ENCODE measurements at regions not wholly inside any gene's neighbourhood (a gene's known extent, or its start where the extent isn't known, plus 50 kb on each side); places are given as distances from the start of the nearest gene placed in this dataset.

DNA sequence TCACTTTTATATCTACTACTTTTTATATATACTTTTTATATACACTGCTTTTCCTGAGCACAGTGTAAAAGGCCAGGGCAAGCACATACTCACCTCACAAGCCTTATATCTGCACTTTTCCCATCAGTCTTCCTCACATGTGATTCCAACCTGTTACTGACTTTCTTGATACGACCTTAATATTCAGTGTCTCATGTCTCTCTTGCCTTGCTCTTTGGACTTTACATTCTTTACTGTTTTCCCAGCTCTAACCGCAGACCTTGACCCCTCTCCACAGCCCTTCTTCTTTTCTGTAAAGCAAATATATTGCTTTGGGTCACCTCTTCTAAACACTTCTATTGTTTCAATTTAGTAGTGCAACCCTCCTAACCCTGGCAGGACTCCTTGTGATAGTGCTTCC, 353.1 kb upstream of the ANO5 start:
- DNase-seq, result no peak

DNA sequence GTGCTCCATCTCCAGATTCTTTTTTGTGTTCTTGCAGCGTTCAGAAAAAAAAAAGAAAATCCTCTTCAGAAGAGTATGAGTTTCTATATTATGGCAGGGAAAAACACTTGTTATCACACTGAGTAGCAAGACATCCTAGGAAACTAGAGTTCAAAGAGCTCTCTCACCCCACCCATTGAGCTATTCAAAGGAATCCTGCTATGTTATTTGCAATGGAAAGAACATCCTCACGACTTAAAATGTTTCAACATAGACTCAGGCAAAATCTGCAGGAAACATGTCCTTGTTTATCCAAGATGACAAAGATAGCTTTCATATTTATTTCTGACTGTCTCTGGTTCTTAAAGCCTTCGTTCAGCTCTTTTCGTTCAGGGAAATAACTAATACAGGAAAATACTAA, 331.6 kb upstream of the ANO5 start:
- DNase-seq, result no peak

DNA sequence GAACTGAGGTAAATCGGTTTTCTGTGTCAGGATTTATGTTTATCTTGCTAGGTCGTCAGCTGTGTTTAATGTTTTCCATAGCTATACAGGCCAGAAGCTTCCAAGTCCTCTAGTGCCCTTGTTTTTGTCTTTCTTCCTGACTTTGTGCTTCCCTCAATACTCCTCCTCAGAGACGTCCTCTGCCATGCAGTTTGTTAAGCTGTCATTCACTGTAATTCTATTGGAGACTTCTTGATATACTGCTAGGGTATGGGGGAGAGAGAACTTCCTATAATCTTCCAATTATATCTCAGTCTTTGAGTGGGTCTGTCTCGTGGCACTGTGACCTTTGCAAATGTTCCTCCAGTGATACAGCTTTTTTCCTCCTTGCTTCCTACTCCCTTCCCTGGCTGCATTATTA, 327.3 kb upstream of the ANO5 start:
- no peak for DNase-seq

DNA sequence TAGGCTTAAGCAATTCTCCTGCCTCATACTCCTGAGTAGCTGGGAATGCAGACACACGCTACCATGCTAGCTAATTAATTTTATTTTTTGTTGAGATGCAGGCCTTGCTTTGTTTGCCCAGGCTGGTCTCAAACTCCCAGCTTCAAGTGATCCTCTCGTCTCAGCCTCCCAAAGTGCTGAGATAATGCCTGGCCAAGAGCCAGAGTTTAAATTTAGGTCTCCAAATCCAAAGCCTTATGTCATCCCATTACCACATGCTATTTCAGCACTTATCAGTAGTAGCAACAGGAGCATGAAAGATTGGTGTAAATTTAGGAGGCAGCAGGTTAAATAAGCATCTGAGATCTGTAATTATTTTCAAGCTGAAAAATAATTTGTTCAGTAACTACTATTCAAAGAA, 326.1 kb upstream of the ANO5 start:
- no peak for DNase-seq

DNA sequence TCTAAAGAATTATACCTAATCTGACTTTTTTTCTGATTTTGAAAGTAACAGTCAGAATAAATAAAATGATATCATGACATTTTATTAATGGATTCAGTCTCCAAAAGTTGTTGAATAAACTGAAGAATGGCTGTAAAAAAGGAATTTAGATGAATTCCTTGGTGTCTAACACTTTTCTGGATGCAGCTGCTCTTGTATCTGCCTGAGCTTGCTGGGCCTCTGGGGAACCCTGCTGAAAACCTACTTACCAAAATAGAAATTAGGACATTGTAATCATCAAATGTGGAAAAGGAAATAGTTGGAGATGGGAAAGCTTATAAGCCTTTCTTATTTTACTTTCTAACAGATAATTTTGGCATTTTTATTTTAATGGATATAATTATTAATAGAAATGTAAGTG, 315.7 kb upstream of the ANO5 start:
- no peak for DNase-seq

DNA sequence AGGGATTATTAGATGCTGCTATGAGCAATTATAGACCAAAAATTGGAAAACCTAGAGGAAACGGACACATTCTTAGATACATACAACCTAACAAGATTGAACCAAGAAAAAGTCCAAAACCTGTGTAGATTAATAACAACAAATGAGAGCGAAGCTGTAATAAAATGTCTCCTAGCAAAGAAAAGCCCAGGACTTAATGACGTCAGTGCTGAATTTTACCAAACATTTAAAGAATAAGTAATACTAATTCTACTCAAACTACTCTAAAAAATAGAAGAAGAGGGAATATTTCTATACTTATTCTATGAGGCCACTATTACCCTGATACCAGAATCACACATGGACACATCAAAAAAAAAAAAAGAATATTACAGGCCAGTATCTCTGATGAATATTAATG, 309.5 kb upstream of the ANO5 start:
- DNase-seq, result no peak

DNA sequence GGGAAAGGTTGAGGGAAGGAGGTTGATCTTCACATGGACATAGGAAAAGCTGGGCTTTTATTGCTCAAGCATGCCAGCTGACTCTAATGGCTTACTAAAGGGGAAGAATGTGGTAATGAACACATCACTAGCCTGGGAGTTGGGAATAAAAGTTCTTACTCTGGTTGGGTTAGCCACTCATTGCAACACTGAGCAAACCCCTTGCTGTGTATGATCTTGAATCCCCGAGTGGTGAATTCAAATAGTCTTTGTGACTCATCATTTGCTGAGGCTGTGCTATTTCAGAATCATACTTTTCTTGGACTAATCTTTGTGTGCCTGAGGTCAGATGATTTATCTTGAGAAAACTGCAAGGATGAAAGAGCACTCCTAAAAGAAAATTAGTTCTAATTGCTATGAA, 304.1 kb upstream of the ANO5 start:
- DNase-seq, result no peak

DNA sequence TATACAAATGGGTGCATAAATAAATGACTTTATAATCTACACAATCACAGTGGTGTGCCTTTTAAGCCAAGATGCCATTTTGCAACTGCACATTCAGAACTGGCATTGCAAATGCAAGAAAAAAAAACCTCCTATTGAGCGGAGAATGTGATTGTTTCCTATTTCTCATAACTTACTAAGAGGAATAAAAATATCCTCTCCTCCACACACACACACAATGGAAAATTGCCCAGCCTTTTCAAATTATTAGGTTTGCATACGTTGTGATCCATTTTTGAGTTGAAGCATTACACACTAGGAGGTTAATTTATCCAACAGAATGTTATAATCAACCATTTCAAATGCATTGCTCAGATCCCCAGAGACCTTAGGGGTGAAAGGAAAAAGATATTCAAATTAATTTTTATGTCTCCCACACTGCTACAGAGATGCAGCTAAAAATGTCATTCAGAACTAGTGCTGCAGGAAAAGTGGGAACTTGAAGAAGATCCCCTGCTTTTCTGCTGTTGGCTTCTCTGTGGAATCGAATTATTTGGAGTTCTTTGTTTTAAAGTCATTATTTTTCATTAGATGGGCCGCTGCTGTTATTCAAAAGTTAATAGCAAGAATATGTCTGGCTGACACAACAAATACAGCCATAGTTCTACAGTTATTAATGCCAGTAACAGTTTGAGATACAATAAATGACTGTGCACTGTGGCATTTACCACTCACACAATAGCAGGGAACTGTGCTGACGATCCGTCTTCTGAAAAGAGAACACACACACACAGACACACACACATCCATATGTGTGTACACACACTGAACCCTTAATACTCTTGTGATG, 299.9 kb upstream of the ANO5 start:
- DNase-seq, result no peak

DNA sequence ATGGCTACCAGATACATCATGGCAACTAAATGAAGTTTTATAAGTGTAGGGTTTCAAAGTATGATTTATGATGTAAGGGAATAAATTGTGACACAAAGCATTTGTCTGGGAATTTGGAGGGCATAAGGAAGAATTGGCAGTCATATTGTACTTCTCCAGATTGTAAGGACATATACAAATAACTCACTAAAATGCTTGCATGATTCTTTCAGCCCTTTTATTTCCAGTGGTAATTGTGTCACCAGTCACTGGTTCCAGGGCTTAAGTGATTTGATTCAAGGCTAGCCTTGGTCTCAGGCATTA, 299.4 kb upstream of the ANO5 start:
- no peak for DNase-seq

DNA sequence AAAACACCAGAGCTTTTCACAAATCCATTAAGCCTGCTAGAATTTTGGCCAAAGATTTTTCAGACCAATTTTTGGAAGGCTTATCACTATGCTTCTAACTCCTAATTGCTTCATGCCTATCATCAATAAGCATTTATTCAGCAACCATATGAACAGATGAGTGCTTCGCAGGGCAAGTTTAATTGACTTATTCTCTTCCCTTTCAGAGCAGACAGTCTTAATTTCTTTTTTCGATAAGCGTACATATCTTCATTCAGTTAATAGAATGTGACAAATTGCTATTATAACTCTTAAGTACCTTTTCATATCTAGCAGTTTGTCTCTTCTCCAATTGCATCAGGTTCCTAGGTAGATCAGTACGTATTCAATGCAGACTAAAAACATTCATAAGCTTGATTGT, 298.4 kb upstream of the ANO5 start:
- DNase-seq, result no peak

DNA sequence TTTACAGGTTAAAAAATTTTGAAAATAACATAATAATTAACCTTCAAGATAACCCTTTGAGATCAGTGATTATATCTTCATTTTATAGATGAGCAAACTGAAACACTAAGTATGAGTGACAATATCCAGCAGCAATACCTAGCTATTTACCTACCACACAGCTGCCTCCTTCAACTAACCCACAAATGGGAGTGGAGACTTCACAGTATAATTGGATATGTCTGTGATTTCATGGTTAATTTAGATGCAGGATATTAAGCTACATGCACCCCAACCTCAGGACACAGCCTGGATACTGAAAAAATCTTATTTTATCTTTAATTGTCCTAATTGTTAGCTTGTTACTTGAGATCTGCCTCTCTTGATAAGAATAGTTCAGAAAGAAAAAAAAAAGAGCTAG, 297.2 kb upstream of the ANO5 start:
- no peak for DNase-seq

DNA sequence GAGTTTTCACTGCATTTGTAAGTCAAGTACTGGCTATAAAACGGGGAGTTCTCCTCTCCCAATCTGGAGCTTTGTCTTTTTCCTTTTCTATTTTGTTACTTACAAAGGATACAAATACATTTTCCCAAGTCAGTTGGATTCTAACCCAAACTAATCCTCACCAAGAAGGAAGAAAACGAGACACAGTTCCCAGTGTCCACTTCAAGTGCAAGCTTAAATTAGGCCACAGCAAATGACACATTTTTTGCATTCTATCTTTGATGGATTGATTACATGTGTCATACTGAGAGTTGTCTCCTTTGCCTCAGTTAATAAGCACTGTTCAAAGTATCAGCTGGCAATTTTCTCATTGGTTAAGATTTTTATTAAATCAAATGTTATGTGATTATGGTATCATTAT, 296.7 kb upstream of the ANO5 start:
- no peak for DNase-seq

DNA sequence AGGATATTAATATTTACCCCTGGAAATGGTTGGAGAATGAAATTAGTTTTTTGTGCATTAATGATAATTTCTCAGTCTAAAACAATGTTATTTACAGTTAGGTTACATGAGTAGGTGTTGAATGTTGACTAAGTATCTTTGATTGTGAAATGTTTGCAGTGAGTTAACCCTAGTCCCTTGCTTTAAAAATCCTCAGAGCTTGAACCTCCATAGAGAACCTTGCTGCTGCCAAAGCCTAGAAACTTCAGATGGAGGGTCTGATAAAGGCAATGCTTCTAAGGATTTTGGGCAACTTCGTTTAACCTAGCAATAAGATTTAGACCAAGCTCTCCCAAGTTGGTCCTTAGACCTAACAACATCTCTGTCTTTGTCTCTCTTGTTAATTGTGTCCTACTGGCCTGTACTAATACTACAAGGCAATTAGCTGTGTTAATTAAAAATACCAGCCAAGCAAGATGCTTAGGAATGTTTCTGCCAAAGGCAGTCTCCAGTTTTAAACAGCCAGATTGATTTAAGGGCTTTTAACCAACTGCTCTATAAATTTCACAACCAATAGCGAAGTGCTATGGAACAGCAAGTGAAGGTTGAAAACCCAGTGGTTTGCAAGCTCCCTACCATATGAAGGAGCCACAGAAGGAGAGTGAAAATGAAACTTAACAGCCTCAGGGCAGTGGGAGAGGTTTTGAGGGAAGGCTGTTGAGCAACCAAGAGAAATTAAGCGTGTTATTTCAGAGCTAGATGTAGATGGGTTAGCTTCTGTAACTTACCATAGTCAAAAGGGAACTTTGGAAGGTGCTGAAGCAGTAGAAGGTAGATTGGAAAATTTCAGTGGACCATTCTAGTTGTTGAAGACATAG, 295.9 kb upstream of the ANO5 start:
- DNase-seq, result no peak

DNA sequence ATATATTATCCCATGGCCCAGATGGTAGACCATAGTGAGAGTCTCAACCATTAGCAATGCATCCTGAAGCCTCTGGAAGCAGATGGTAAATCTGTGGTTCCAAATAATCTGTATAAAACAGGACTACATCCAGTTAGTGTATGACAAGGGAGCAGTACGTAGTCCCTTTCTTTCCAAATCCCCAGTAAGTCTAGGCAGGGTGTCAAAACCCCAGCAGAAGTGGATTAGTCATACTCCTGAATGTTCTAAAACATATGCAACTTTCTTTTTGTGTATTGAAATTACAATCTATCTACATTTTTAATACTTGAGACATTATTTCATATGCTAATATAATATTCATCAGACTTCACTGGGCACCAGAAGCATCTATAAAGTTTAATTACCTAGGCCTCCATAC, 295.1 kb upstream of the ANO5 start:
- DNase-seq, result no peak

DNA sequence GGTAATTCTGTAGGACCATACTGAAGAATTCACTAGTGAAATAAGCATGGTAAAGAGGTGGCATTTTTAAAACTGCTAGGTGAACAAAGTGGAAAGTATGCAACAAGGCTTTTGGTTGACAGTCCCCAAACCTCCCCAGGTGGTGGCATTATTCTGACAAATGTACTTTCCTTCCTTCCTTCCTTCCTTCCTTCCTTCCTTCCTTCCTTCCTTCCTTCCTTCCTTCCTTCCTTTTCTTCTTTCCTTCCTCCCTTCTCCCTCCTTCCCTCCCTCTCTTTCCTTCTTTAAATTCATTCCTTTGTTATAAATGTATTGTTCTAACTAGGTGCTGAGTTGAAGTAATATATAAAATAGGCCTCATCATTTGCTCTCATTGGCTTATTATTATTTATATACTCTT, 284.7 kb upstream of the ANO5 start:
- no peak for DNase-seq

DNA sequence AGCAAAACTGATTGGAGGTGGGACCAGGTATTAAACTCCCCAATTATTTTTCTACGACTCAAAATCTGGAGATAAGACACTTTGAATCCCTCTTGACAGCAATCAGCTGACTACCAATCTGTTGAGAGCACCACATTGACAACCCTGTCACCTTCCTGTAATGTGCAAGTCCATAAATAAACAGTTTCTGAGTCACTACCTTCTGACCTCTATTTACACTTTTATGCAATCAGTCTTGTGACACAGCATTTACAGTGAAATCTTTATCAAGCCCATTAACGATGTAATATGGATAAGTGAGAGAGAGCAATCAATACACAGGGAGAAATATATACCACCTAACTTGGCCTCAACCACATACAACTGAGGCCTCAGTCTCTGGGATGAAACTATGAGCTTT, 283.7 kb upstream of the ANO5 start:
- no peak for DNase-seq

DNA sequence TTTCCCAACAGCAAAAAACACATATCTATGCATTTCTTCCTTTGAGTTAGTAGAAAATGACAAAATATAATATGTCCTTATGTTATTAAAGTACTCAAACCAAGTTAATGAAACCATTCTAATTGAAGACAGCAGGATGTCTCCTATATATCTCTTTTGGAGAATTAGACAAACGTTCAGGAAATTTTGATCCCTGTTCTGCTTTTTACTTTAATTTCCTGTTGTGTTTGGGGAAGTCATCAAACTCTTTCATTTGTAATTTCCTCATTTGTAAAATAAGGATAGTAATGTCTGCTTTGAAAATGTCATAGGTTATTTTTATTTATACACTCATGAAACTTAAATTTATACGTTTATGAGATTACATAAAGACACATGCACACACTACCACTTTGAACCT, 281.8 kb upstream of the ANO5 start:
- DNase-seq, result no peak

DNA sequence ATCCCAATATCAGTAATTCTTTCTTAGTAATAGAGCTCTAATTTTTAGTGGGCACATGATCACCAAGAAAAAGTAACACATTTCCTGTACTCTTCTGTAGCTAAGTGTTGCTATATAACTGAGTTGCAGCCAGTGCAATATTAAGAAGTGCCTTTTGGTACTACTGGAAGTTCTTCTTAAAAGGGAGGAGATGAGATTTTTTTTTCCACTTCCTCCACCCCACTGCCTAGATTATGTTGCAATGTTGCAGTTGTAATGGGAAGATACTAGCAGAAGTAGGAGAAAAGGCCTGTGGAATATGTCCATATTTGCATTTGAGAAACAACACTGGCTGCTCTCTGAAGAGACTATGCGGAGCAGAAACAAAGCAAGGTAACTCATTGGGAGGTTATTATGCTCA, 280.6 kb upstream of the ANO5 start:
- DNase-seq, result no peak

DNA sequence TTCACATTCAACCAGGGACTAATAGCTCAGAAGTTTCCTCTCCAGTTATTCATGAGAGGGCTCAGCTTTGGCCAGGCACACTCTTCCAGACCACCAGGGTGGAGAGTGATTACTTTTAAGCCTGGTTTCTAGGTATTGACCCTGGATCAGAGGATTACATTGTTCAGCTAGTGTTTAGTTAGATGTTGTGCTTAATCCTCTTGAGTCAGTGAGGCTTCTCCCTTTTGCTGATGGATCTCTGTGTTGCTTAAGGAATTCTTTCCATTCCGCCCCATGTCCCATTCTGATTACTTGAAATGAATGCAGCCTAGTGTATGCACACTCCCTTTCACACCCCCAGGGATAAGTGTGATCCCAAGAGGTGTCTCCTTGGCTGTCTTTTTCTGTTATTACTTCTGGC, 271.7 kb upstream of the ANO5 start:
- no peak for DNase-seq

DNA sequence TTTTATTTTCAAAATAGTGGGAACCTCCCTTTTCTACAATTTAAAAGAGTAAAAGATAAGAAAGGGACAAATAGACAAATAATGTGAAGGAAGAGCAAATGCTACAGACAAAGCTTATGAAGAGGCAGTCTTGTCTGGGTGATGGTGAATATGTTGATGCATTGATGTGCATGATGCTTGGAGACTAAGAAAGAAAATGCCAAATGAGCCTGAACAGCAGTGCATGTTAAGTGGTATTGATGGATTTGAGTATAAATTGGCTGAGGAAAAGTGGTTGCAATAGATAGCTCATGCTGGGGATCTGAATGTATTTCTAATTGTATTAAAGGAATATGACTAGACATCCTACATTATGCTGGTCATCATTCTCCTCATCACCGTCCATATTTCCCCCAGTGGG, 268.6 kb upstream of the ANO5 start:
- DNase-seq, result no peak

DNA sequence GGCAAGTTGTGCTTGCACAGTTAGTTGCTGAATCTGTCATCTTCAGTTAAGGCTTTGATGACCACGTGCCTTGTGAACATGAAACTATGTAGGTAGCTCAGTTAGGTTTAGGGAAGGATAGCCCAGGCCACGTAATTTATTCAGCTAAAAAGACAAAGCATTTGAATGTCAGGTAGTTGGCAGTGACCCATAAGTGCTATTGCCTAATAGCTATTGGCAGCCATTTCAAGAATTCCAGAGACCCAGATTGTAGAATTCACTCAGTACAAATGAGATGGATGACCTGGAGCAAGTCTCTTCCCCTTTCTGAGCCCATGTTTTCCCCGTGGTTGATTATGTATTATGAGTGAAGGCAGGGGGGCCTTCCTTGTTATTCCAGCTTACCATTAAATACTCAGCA, 265.3 kb upstream of the ANO5 start:
- no peak for DNase-seq

DNA sequence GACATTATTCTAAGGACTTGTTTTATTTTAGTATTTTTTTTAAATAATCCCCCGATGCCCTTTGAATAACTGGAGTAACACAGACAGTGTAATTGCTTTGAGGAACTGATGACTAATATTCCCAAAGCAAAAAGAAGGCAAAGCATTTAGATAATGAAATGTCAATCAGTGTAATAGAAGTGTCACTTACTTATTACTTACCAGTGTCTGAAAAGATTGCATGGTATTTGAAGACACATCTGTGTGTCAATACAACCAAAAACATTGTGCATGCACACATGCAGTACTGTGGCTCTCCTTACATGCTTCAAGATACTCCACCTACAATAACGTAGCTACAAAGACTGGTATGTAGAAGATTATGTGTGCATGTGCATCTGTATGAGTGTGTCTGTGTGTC, 264.0 kb upstream of the ANO5 start:
- DNase-seq, result no peak

DNA sequence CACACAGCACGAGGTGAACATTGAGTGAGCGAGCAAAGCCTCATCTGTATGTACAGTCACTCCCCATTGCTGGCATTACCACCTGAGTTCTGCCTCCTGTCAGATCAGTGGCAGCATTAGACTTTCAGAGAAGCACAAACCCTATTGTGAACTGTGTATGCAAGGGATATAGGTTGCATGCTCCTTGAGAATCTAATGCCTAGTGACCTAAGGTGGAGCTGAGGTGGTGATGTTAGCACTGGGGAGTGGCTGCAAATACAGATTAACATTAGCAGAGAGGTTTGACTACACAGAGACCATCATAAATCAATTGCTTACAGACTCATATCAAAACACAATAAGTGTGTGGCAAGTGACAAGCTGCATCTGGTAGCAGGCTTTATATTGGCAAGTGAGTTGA, 262.5 kb upstream of the ANO5 start:
- DNase-seq, result no peak

DNA sequence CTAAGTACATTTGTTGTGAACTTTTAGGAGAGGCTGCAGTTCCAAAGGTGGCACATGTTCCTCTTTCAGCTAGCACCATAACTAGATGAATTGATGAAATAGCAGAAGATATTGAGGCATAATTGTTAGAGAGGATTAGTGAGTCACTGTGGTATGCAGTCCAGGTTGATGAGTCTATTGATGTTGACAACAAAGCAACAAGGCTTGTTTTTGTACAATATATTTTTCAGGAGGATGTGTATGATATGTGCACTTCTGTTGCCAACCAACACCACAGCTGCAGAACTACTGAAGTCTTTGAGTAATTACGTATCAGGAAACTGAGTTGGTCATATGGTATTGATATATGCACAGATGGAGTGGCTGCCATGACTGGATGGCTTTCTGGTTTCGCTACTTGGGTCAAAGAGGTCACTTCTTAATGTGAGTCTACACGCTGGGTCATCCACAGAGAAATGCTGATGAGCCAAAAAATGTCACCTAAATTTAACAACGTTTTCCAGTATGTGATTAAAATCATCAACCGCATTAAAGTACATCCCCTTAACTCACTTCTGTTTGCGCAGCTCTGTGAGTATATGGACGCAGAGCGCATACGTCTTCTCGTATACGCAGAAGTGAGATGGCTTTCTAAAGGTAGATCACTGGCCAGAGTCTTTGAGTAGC, 261.3 kb upstream of the ANO5 start:
- DNase-seq, result no peak

Measured in activated CD4-positive, alpha-beta T cell treated with anti-CD3 and anti-CD28 coated beads, Interleukin-10, Interleukin-2, amounts not matched to agents 100 ng/mL and 50 ng/mL, durations not matched to agents 16 hours and 8 hours (primary cell).